ENCODE measurements at regions not wholly inside any gene's neighbourhood (a gene's known extent, or its start where the extent isn't known, plus 50 kb on each side); places are given as distances from the start of the nearest gene placed in this dataset.
"Not testable (repeated sequence)": the region's sequence is repeated elsewhere in the genome, so short reads cannot be mapped to it uniquely, and the experiment has no call there.

GRCh38 chr9:94403571-94403970, 75.1 kb upstream of the NUTM2F start:
- not testable (repeated sequence) for TF ChIP-seq POLR2A (IDR thresholded peaks at IDR 0.05; ENCODE audit: extremely low read depth, insufficient read length); CTCF (IDR thresholded peaks at IDR 0.05; ENCODE audit: low read depth, low read length); MAX (IDR thresholded peaks at IDR 0.05; ENCODE audit: low read depth, low read length); MYC (IDR thresholded peaks at IDR 0.05; ENCODE audit: low read depth, low read length)

All from NB4 (cell line).